GM19324 (cell line): ENCODE measurements at regions not wholly inside any gene's neighbourhood (a gene's known extent, or its start where the extent isn't known, plus 50 kb on each side); places are given as distances from the start of the nearest gene placed in this dataset.
"Not testable (repeated sequence)": the region's sequence is repeated elsewhere in the genome, so short reads cannot be mapped to it uniquely, and the experiment has no call there.

Experiments used
- ATAC-seq: cut with Tn5 transposase; IDR thresholded peaks from one replicate; pipeline ENCODE4 v1.9.1; 2021; ENCODE audit warnings: mild to moderate bottlenecking, moderate library complexity; ENCODE audit not compliant: unreplicated experiment, low FRiP score

GRCh38 chr5:93359296-93359959 is 221.6 kb downstream of the NR2F1-AS1 start:
- ATAC-seq = no peak

- no peak for ATAC-seq
These were observed 222.8 kb downstream of the NR2F1-AS1 start for GRCh38 chr5:93358176-93358575.

GRCh38 chr5:93357686-93358085 is 223.3 kb downstream of the NR2F1-AS1 start:
- no peak for ATAC-seq

- no peak for ATAC-seq
These were observed 225.3 kb downstream of the NR2F1-AS1 start for GRCh38 chr5:93355691-93356090.

GRCh38 chr5:93352186-93352585 is 228.8 kb downstream of the NR2F1-AS1 start:
- no peak for ATAC-seq

- no peak for ATAC-seq
These were observed 231.4 kb downstream of the NR2F1-AS1 start for GRCh38 chr5:93349613-93350012.

GRCh38 chr5:93348231-93348630 is 232.8 kb downstream of the NR2F1-AS1 start:
- ATAC-seq = no peak

GRCh38 chr5:93346850-93347249 is 234.2 kb downstream of the NR2F1-AS1 start:
- not testable (repeated sequence) for ATAC-seq

- ATAC-seq = no peak
These were observed 234.7 kb downstream of the NR2F1-AS1 start for GRCh38 chr5:93346301-93346700.

- ATAC-seq = no peak
These were observed 237.4 kb downstream of the NR2F1-AS1 start for GRCh38 chr5:93343570-93343969.

- peak; percentile 71 for ATAC-seq
These were observed 238.4 kb downstream of the NR2F1-AS1 start for GRCh38 chr5:93342563-93343061.

- no peak for ATAC-seq
These were observed 240.1 kb downstream of the NR2F1-AS1 start for GRCh38 chr5:93340881-93341280.

- ATAC-seq = no peak
These were observed 243.9 kb downstream of the NR2F1-AS1 start for GRCh38 chr5:93337138-93337537.

GRCh38 chr5:93336330-93337110 is 244.5 kb downstream of the NR2F1-AS1 start:
- no peak for ATAC-seq

GRCh38 chr5:93331863-93332262 is 249.2 kb downstream of the NR2F1-AS1 start:
- no peak for ATAC-seq

- no peak for ATAC-seq
These were observed 249.8 kb downstream of the NR2F1-AS1 start for GRCh38 chr5:93331241-93331640.

- ATAC-seq = no peak
These were observed 250.5 kb downstream of the NR2F1-AS1 start for GRCh38 chr5:93330506-93330905.

- ATAC-seq = no peak
These were observed 251.3 kb downstream of the NR2F1-AS1 start for GRCh38 chr5:93329756-93330155.

GRCh38 chr5:93328833-93329232 is 252.2 kb downstream of the NR2F1-AS1 start:
- ATAC-seq = no peak

GRCh38 chr5:93327605-93328004 is 253.4 kb downstream of the NR2F1-AS1 start:
- no peak for ATAC-seq

- no peak for ATAC-seq
These were observed 255.1 kb downstream of the NR2F1-AS1 start for GRCh38 chr5:93325946-93326345.
